ENCODE measurements at regions not wholly inside any gene's neighbourhood (a gene's known extent, or its start where the extent isn't known, plus 50 kb on each side); places are given as distances from the start of the nearest gene placed in this dataset.
"Not testable (repeated sequence)": the region's sequence is repeated elsewhere in the genome, so short reads cannot be mapped to it uniquely, and the experiment has no call there.

GRCh38 chr1:146287881-146288280, 59.1 kb upstream of the NOTCH2NLA start:
- not testable (repeated sequence) for DNase-seq (ENCODE audit: low read depth in 2 of 3, low spot score in 1 of 3)

- not testable (repeated sequence) for DNase-seq (ENCODE audit: low read depth in 2 of 3, low spot score in 1 of 3)
Measured at GRCh38 chr1:146284760-146285159, 55.9 kb upstream of the NOTCH2NLA start.

GRCh38 chr1:146283527-146283880, 54.7 kb upstream of the NOTCH2NLA start:
- not testable (repeated sequence) for DNase-seq (ENCODE audit: low read depth in 2 of 3, low spot score in 1 of 3)

GRCh38 chr1:146282807-146283526, 54.1 kb upstream of the NOTCH2NLA start:
- DNase-seq (ENCODE audit: low read depth in 2 of 3, low spot score in 1 of 3) = not testable (repeated sequence)

GRCh38 chr1:146281522-146281921, 52.7 kb upstream of the NOTCH2NLA start:
- not testable (repeated sequence) for DNase-seq (ENCODE audit: low read depth in 2 of 3, low spot score in 1 of 3)

GRCh38 chr1:146278758-146279157, 49.9 kb upstream of the NOTCH2NLA start:
- not testable (repeated sequence) for DNase-seq (ENCODE audit: low read depth in 2 of 3, low spot score in 1 of 3)
